ENCODE measurements at regions not wholly inside any gene's neighbourhood (a gene's known extent, or its start where the extent isn't known, plus 50 kb on each side); places are given as distances from the start of the nearest gene placed in this dataset.

GRCh38 chr2:220356076-220356475, 728.6 kb downstream of the SLC4A3 start:
- TF ChIP-seq, protein P1, sequence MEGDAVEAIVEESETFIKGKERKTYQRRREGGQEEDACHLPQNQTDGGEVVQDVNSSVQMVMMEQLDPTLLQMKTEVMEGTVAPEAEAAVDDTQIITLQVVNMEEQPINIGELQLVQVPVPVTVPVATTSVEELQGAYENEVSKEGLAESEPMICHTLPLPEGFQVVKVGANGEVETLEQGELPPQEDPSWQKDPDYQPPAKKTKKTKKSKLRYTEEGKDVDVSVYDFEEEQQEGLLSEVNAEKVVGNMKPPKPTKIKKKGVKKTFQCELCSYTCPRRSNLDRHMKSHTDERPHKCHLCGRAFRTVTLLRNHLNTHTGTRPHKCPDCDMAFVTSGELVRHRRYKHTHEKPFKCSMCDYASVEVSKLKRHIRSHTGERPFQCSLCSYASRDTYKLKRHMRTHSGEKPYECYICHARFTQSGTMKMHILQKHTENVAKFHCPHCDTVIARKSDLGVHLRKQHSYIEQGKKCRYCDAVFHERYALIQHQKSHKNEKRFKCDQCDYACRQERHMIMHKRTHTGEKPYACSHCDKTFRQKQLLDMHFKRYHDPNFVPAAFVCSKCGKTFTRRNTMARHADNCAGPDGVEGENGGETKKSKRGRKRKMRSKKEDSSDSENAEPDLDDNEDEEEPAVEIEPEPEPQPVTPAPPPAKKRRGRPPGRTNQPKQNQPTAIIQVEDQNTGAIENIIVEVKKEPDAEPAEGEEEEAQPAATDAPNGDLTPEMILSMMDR (IDR thresholded peaks at IDR 0.05) = no peak
- Mint-ChIP-seq H3K36me3 (ENCODE audit: low read depth) (no peaks in the 10 kb centered on the region), H3K9me3 (peaks cover 2% of the 10 kb centered on the region), H3K27ac (no peak overlapping the region), H3K4me1 (ENCODE audit: low read depth) (no peaks in the 10 kb centered on the region), H3K4me3 (no peak overlapping the region), H3K27me3 (no peaks in the 10 kb centered on the region)
- H3K9me3 ChIP-seq (ENCODE audit: control insufficient read depth in 1 of 2, insufficient read depth in 1 of 2, low read length in 2 of 2) = no peaks in the 10 kb centered on the region
- H3K36me3 ChIP-seq (ENCODE audit: insufficient read depth, low read length) = no peaks in the 10 kb centered on the region
- CTCF ChIA-PET = no interaction called here
- ATAC-seq (ENCODE audit: poor library complexity) (no peak), DNase-seq (no peak)
- no peak overlapping the region for H3K4me3 ChIP-seq (ENCODE audit: low read length)
- intact Hi-C loops (cut with DNase I, micrococcal nuclease) = no loop called here
- POLR2A ChIA-PET = no interaction called here
- no peak overlapping the region for H3K27ac ChIP-seq (ENCODE audit: low read depth in 1 of 2, low read length in 2 of 2)
- no peaks in the 10 kb centered on the region for H3K4me1 ChIP-seq (ENCODE audit: insufficient read depth, low read length)
- no peaks in the 10 kb centered on the region for H3K27me3 ChIP-seq (ENCODE audit: control insufficient read depth in 1 of 2, insufficient read depth in 2 of 2, low read length in 2 of 2)

- H3K4me3 ChIP-seq (ENCODE audit: low read length) = no peak overlapping the region
- H3K4me1 ChIP-seq (ENCODE audit: insufficient read depth, low read length) = no peaks in the 10 kb centered on the region
- no peaks in the 10 kb centered on the region for H3K27me3 Mint-ChIP-seq
- POLR2A ChIA-PET = no interaction called here
- H3K36me3 ChIP-seq (ENCODE audit: insufficient read depth, low read length) = no peaks in the 10 kb centered on the region
- H3K27ac ChIP-seq (ENCODE audit: low read depth in 1 of 2, low read length in 2 of 2) = no peak overlapping the region
- TF ChIP-seq, protein P1 (IDR thresholded peaks at IDR 0.05) = no peak
- H3K9me3 ChIP-seq (ENCODE audit: control insufficient read depth in 1 of 2, insufficient read depth in 1 of 2, low read length in 2 of 2) = no peaks in the 10 kb centered on the region
- intact Hi-C loops (cut with DNase I, micrococcal nuclease) = no loop called here
- CTCF ChIA-PET = no interaction called here
- no peaks in the 10 kb centered on the region for H3K36me3 Mint-ChIP-seq (ENCODE audit: low read depth)
- DNase-seq (no peak), ATAC-seq (ENCODE audit: poor library complexity) (no peak)
- peaks cover under 1% of the 10 kb centered on the region for H3K9me3 Mint-ChIP-seq
- no peaks in the 10 kb centered on the region for H3K4me1 Mint-ChIP-seq (ENCODE audit: low read depth)
- H3K27ac Mint-ChIP-seq = no peak overlapping the region
- H3K4me3 Mint-ChIP-seq = no peak overlapping the region
- no peaks in the 10 kb centered on the region for H3K27me3 ChIP-seq (ENCODE audit: control insufficient read depth in 1 of 2, insufficient read depth in 2 of 2, low read length in 2 of 2)
These were observed 737.6 kb downstream of the SLC4A3 start for GRCh38 chr2:220365023-220365422.

DNA sequence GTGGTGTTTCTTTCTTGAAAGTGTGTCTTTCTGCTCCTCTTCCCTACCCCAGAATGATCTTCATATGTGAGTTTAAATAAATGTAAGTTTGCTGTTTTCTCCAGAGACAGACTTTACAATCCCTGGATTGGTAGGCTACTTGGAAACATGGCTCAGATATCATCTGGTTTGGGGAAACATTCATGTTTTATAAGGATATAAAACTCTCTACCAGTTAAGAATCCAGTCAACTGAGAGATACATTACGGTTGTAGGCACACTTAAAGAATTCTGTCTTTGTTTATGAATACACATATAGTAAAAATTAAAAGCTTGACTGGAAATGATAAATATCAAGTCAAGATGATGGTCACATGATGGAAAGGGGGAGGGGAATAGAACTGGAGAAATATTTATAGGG, 739.3 kb downstream of the SLC4A3 start:
- CTCF ChIA-PET = no interaction called here
- H3K27me3 ChIP-seq (ENCODE audit: control insufficient read depth in 1 of 2, insufficient read depth in 2 of 2, low read length in 2 of 2) = no peaks in the 10 kb centered on the region
- no peak overlapping the region for H3K27ac ChIP-seq (ENCODE audit: low read depth in 1 of 2, low read length in 2 of 2)
- Mint-ChIP-seq H3K27me3 (no peaks in the 10 kb centered on the region), H3K36me3 (ENCODE audit: low read depth) (no peaks in the 10 kb centered on the region), H3K4me1 (ENCODE audit: low read depth) (no peaks in the 10 kb centered on the region), H3K9me3 (peaks cover 2% of the 10 kb centered on the region), H3K4me3 (no peak overlapping the region), H3K27ac (no peak overlapping the region)
- no peak overlapping the region for H3K4me3 ChIP-seq (ENCODE audit: low read length)
- TF ChIP-seq, protein P1 (IDR thresholded peaks at IDR 0.05) = no peak
- ATAC-seq (ENCODE audit: poor library complexity) = no peak
- intact Hi-C loops (cut with DNase I, micrococcal nuclease) = no loop called here
- POLR2A ChIA-PET = no interaction called here
- no peaks in the 10 kb centered on the region for H3K9me3 ChIP-seq (ENCODE audit: control insufficient read depth in 1 of 2, insufficient read depth in 1 of 2, low read length in 2 of 2)
- H3K4me1 ChIP-seq (ENCODE audit: insufficient read depth, low read length) = no peaks in the 10 kb centered on the region
- no peak for DNase-seq
- H3K36me3 ChIP-seq (ENCODE audit: insufficient read depth, low read length) = no peaks in the 10 kb centered on the region
